HCT116 (cell line): ENCODE measurements at regions not wholly inside any gene's neighbourhood (a gene's known extent, or its start where the extent isn't known, plus 50 kb on each side); places are given as distances from the start of the nearest gene placed in this dataset.
A peak's percentile ranks its signal among the peaks of the same experiment; 100 is the strongest.

Experiments used
- ATAC-seq: fragments of 200-7000 bp; cut with Tn5 transposase; 2 replicates; pipeline ENCODE4 v1.9.1; 2020; ENCODE audit warnings: mild to moderate bottlenecking, moderate library complexity
- BruUV-seq: library from RNA; stranded (reverse); fragments of 400-500 nt; replicated peaks from 2 replicates; lab custom pipeline; 2021; lab: Mats Ljungman, UMichigan
- CTCF ChIA-PET: fragments of 300-600 bp; sonication (Branson Sonifier 250); formaldehyde crosslinking; loops from one replicate; lab custom pipeline; 2021; ENCODE audit warnings: antibody characterized with exemption; lab: Charles Lee
- POLR2A ChIA-PET: fragments of 300-600, 350-600 bp; sonication (Branson Sonifier 250); formaldehyde crosslinking; loops from one replicate; lab custom pipeline; 2021; ENCODE audit warnings: antibody characterized with exemption; lab: Charles Lee
- RAD21 ChIA-PET, 2 experiments: fragments of 300-600 bp; sonication (Branson Sonifier 250); formaldehyde crosslinking; loops; one replicate each; lab custom pipeline; 2023; ENCODE audit warnings: low total read pairs in 2 of 2; ENCODE audit not compliant: uncharacterized antibody in 2 of 2, unreplicated experiment in 2 of 2, low non-redundant PET in 1 of 2; lab: Charles Lee
- DNase-seq: peaks from one replicate; pipeline ENCODE4 v3.0.0-alpha.2; 2010; ENCODE audit warnings: low read depth, low spot score
- H2AFZ ChIP-seq: fragments of 200-600 bp; shearing (Covaris generic), sonication (generic); 2 replicates; pipeline ENCODE4 v1.6.1; 2017; ENCODE audit warnings: low read depth, mixed run types, mixed read lengths, antibody characterized with exemption, low read length; ENCODE audit not compliant: poor library complexity, severe bottlenecking
- H3K27ac ChIP-seq: 2 replicates; pipeline ENCODE4 v1.5.1; 2012; ENCODE audit warnings: low read depth, low read length
- H3K27me3 ChIP-seq: fragments of 200-600 bp; sonication (generic); 2 replicates; pipeline ENCODE4 v1.6.1; 2016; ENCODE audit warnings: mixed run types, low read length, mixed read lengths; ENCODE audit not compliant: insufficient read depth
- H3K36me3 ChIP-seq, 2 experiments: fragments of 200-500 bp in 1 of 2; fragments of 200-600 bp in 1 of 2; sonication (Bioruptor generic) in 1 of 2; sonication (generic) in 1 of 2; 2 replicates each; pipeline versions ENCODE4 v1.5.1 to v1.6.1; 2014 to 2016; ENCODE audit warnings: low read length in 2 of 2, inconsistent platforms in 1 of 2, mixed read lengths in 1 of 2, mixed run types in 1 of 2; ENCODE audit not compliant: insufficient read depth in 2 of 2, control insufficient read depth in 1 of 2
- H3K4me1 ChIP-seq, 2 experiments: fragments of 200-600 bp in 1 of 2; sonication (generic) in 1 of 2; 2 replicates each; pipeline versions ENCODE4 v1.5.1 to v1.6.1; 2012 to 2017; ENCODE audit warnings: low read length in 2 of 2, inconsistent platforms in 1 of 2, mild to moderate bottlenecking in 1 of 2, mixed read lengths in 1 of 2, mixed run types in 1 of 2, moderate library complexity in 1 of 2; ENCODE audit not compliant: insufficient read depth in 2 of 2, control insufficient read depth in 1 of 2
- H3K4me2 ChIP-seq: fragments of 200-600 bp; sonication (generic); 2 replicates; pipeline ENCODE4 v1.6.1; 2017; ENCODE audit warnings: mixed run types, low read length, mixed read lengths
- H3K4me3 ChIP-seq, 2 experiments: fragments of 200-600 bp in 1 of 2; sonication (generic) in 1 of 2; replicated peaks in 1 of 2; 2 replicates each; pipeline ENCODE4 v1.5.1; 2011 to 2016; ENCODE audit warnings: low read length in 2 of 2, control low read depth in 1 of 2, low read depth in 1 of 2, mild to moderate bottlenecking in 1 of 2, mixed read lengths in 1 of 2, mixed run types in 1 of 2
- H3K79me2 ChIP-seq: fragments of 200-600 bp; sonication (generic); 2 replicates; pipeline ENCODE4 v1.6.1; 2017; ENCODE audit warnings: mild to moderate bottlenecking, mixed run types, low read length, moderate library complexity, mixed read lengths; ENCODE audit not compliant: insufficient read depth
- H3K9ac ChIP-seq: fragments of 200-600 bp; sonication (generic); 2 replicates; pipeline ENCODE4 v1.6.1; 2016; ENCODE audit warnings: low read length, mixed read lengths
- H3K9me2 ChIP-seq: fragments of 200-600 bp; sonication (generic), shearing (Covaris generic); 2 replicates; pipeline ENCODE4 v1.6.1; 2017; ENCODE audit warnings: mixed run types, mild to moderate bottlenecking, moderate library complexity; ENCODE audit not compliant: insufficient read depth
- H3K9me3 ChIP-seq, 2 experiments: fragments of 200-500 bp in 1 of 2; fragments of 200-600 bp in 1 of 2; sonication (Bioruptor generic) in 1 of 2; sonication (generic) in 1 of 2; 2 replicates each; pipeline ENCODE4 v1.6.1; 2014 to 2017; ENCODE audit warnings: low read length in 2 of 2, mixed read lengths in 2 of 2, inconsistent platforms in 1 of 2, low read depth in 1 of 2, mild to moderate bottlenecking in 1 of 2, mixed run types in 1 of 2, moderate library complexity in 1 of 2; ENCODE audit not compliant: control insufficient read depth in 1 of 2, insufficient read depth in 1 of 2
- H4K20me1 ChIP-seq: fragments of 200-600 bp; sonication (generic), shearing (Covaris generic); 2 replicates; pipeline ENCODE4 v1.6.1; 2017; ENCODE audit warnings: mixed run types, mild to moderate bottlenecking, moderate library complexity; ENCODE audit not compliant: insufficient read depth
- CBX3 ChIP-seq: IDR thresholded peaks from 2 replicates; pipeline ENCODE4 v1.6.1; 2012; ENCODE audit warnings: low read depth
- CEBPB ChIP-seq: IDR thresholded peaks from 2 replicates; pipeline ENCODE4 v1.6.1; 2012; ENCODE audit warnings: low read depth
- EGR1 ChIP-seq: IDR thresholded peaks from 2 replicates; pipeline ENCODE4 v1.6.1; 2012; ENCODE audit warnings: low read depth
- FOSL1 ChIP-seq: IDR thresholded peaks from 2 replicates; pipeline ENCODE4 v1.6.1; 2012; ENCODE audit warnings: low read depth
- ZNF274 ChIP-seq: fragments of 200-500 bp; sonication (Bioruptor generic); IDR thresholded peaks from 2 replicates; pipeline ENCODE4 v1.6.1; 2014; ENCODE audit warnings: mild to moderate bottlenecking, low read depth, low read length, inconsistent platforms
- intact Hi-C: fragments of 100-400 bp; cut with micrococcal nuclease; formaldehyde crosslinking; loops from 2 replicates; pipeline ENCODE4 v1.10.0; 2022
- TF ChIP-seq, protein P1 (sequence below): IDR thresholded peaks from 2 replicates; pipeline ENCODE4 v1.6.1; 2011; ENCODE audit warnings: mild to moderate bottlenecking, low read length, moderate library complexity; ENCODE audit not compliant: insufficient replicate concordance; ENCODE audit errors: extremely low read depth
- TF ChIP-seq, protein P2 (sequence below), 3 experiments: fragments of 200-600 bp in 1 of 3; sonication (generic) in 1 of 3; IDR thresholded peaks in 2 of 3; conservative IDR thresholded peaks in 1 of 3; 2 replicates each; pipeline ENCODE4 v1.5.1; 2012 to 2017; ENCODE audit warnings: low read depth in 2 of 3, low read length in 2 of 3, antibody characterized with exemption in 1 of 3, borderline replicate concordance in 1 of 3, control low read depth in 1 of 3, mild to moderate bottlenecking in 1 of 3, mixed read lengths in 1 of 3, mixed run types in 1 of 3, moderate library complexity in 1 of 3; ENCODE audit not compliant: insufficient read depth in 1 of 3

DNA sequence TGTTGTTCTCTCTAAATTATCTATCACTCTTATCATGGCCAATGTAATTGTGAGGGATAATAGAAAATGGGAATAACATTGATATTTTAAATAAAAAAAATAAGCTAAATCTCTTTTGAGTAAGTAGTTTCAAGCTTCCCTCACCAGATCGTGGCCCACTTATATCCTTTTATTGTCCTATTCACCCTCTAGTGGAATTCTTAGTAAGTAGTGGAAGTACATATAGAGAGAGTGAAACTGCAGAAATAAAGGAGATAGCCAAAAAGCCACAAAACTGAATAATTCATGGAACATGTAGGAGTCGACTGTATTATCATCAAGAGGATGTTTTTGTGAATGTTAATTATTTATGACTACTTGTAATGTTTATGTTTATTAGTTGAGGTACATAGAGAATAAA lies 66.1 kb upstream of the DTNA start:
- Histone ChIP-seq H3K9me3 (no peaks in the 10 kb centered on the region), H3K4me3 (no peak overlapping the region), H3K9me2 (no peaks in the 10 kb centered on the region), H3K27me3 (no peaks in the 10 kb centered on the region), H3K4me1 (no peaks in the 10 kb centered on the region), H2AFZ (no peak overlapping the region), H3K4me2 (no peak overlapping the region), H3K79me2 (no peaks in the 10 kb centered on the region), H3K36me3 (no peaks in the 10 kb centered on the region), H4K20me1 (no peaks in the 10 kb centered on the region), H3K27ac (no peak overlapping the region), H3K9ac (no peak overlapping the region)
- ATAC-seq (no peak), DNase-seq (no peak)
- intact Hi-C loops: no loop called here
- BruUV-seq: no TSS peak
- POLR2A ChIA-PET: no interaction called here
- RAD21 ChIA-PET: no interaction called here
- TF ChIP-seq FOSL1 (no peak), CBX3 (no peak), EGR1 (no peak), ZNF274 (no peak)
- TF ChIP-seq, protein P1, sequence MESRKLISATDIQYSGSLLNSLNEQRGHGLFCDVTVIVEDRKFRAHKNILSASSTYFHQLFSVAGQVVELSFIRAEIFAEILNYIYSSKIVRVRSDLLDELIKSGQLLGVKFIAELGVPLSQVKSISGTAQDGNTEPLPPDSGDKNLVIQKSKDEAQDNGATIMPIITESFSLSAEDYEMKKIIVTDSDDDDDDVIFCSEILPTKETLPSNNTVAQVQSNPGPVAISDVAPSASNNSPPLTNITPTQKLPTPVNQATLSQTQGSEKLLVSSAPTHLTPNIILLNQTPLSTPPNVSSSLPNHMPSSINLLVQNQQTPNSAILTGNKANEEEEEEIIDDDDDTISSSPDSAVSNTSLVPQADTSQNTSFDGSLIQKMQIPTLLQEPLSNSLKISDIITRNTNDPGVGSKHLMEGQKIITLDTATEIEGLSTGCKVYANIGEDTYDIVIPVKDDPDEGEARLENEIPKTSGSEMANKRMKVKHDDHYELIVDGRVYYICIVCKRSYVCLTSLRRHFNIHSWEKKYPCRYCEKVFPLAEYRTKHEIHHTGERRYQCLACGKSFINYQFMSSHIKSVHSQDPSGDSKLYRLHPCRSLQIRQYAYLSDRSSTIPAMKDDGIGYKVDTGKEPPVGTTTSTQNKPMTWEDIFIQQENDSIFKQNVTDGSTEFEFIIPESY: no peak
- CTCF ChIA-PET: interaction anchor here (1.2 kb wide), 2 partner anchors 9 to 17 kb away, joined by 3 to 6 read pairs; no protein-coding TSS in a partner anchor

DNA sequence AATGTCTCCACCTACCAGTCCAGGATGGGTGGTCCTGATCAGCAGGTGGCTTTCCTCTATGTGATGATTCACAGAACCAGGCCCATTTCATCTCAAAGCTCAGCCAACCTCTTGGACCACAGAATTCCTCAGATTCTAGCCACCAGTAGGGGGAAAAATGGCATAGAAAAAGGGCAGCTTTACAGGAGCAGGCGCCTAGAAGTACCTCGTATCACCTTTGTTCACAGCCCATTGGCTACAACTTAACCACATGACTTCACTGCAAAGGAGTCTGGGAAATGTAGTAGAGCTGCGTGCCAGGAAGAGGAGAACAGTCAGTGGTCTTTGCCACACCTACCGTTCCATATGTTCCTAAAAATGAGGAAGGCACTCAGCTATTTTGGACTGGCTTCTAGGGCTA lies 62.8 kb upstream of the DTNA start:
- no peaks in the 10 kb centered on the region for H3K9me2 ChIP-seq
- no peak overlapping the region for H2AFZ ChIP-seq
- ChIA-PET POLR2A (no interaction called here), RAD21 (no interaction called here), CTCF (interaction anchor here (3.7 kb wide), 1 partner anchor 14 kb away, joined by 21 read pairs; no protein-coding TSS in a partner anchor)
- no peak overlapping the region for H3K9ac ChIP-seq
- H3K36me3 ChIP-seq: no peaks in the 10 kb centered on the region
- intact Hi-C loops: no loop called here
- no TSS peak for BruUV-seq
- no peak overlapping the region for H3K27ac ChIP-seq
- peak; percentile 23 for DNase-seq
- no peaks in the 10 kb centered on the region for H3K27me3 ChIP-seq
- H3K4me2 ChIP-seq: no peak overlapping the region
- no peak overlapping the region for H3K4me3 ChIP-seq
- TF ChIP-seq, protein P2, sequence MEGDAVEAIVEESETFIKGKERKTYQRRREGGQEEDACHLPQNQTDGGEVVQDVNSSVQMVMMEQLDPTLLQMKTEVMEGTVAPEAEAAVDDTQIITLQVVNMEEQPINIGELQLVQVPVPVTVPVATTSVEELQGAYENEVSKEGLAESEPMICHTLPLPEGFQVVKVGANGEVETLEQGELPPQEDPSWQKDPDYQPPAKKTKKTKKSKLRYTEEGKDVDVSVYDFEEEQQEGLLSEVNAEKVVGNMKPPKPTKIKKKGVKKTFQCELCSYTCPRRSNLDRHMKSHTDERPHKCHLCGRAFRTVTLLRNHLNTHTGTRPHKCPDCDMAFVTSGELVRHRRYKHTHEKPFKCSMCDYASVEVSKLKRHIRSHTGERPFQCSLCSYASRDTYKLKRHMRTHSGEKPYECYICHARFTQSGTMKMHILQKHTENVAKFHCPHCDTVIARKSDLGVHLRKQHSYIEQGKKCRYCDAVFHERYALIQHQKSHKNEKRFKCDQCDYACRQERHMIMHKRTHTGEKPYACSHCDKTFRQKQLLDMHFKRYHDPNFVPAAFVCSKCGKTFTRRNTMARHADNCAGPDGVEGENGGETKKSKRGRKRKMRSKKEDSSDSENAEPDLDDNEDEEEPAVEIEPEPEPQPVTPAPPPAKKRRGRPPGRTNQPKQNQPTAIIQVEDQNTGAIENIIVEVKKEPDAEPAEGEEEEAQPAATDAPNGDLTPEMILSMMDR (IDR thresholded peaks at IDR 0.05 in 2 of 3, conservative IDR thresholded peaks at IDR 0.05 in 1 of 3; ENCODE audit: borderline replicate concordance in 1 of 3, insufficient read depth in 1 of 3, low read depth in 2 of 3, low read length in 2 of 3): 0 out of 6 replicates have a peak, but pooled peaks of 1 of the 3 experiments have one; percentile 18
- no peak for TF ChIP-seq CEBPB
- H3K9me3 ChIP-seq: no peaks in the 10 kb centered on the region
- peaks cover 5 to 22% of the 10 kb centered on the region in 2 experiments; a peak in 3 of 4 replicates for H3K4me1 ChIP-seq
- no peaks in the 10 kb centered on the region for H4K20me1 ChIP-seq
- no peaks in the 10 kb centered on the region for H3K79me2 ChIP-seq
- ATAC-seq: peak; percentile 78
